ENCODE measurements at regions not wholly inside any gene's neighbourhood (a gene's known extent, or its start where the extent isn't known, plus 50 kb on each side); places are given as distances from the start of the nearest gene placed in this dataset.

DNA sequence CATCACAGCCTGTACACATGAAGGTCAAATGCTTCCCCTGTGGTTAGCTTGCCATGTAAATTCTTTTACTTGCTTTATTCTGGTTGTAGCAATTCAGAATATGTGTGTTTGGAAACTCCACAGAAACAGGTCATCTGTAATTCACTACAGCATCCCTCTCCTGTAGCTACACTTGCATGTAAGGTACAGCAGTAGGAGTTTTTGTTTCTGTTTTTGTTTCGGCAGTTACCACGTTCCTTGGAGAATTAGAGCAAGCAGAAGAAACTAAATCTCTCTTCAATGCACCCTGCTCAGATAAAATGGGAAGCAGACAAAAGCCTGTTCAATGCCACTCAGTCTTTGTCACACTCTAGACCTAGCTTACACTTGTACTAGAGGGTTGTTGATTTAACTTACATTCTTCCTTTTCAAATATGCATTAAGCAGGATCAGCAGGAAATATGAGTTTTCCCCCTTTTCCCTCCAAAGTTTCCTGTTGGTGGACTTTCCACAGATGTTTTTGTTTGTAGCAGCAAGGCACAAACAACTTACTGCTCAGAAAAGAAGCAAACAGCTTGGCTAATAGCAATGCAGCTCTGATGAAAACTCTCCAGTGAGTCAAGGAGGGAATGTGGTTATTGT, 80.9 kb downstream of the YIPF5 start:
- no peak overlapping the region for H3K27ac ChIP-seq
- DNase-seq (ENCODE audit: low spot score), result no peak
- TF ChIP-seq, protein P1, sequence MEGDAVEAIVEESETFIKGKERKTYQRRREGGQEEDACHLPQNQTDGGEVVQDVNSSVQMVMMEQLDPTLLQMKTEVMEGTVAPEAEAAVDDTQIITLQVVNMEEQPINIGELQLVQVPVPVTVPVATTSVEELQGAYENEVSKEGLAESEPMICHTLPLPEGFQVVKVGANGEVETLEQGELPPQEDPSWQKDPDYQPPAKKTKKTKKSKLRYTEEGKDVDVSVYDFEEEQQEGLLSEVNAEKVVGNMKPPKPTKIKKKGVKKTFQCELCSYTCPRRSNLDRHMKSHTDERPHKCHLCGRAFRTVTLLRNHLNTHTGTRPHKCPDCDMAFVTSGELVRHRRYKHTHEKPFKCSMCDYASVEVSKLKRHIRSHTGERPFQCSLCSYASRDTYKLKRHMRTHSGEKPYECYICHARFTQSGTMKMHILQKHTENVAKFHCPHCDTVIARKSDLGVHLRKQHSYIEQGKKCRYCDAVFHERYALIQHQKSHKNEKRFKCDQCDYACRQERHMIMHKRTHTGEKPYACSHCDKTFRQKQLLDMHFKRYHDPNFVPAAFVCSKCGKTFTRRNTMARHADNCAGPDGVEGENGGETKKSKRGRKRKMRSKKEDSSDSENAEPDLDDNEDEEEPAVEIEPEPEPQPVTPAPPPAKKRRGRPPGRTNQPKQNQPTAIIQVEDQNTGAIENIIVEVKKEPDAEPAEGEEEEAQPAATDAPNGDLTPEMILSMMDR (IDR thresholded peaks at IDR 0.05), result no peak

DNA sequence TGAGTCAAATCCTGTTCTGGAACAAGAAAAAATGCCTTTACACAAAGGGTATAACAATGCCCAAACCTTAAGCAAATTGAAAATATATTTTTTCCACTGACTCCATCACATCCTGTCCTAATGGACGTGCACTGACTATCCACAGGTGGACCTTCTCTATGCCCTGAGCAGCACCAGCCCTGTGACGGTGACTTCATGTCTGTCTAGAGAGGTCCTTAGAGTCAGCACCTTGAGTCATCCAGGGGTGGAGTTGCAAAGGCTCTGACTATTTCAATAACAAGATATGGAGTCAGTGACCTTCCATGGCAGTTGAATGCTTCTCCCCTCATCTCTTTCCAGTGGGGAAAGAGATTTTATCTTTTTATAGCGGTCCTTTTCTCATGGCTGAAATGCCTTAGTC, 78.0 kb downstream of the YIPF5 start:
- no peak overlapping the region for H3K27ac ChIP-seq
- DNase-seq (ENCODE audit: low spot score), result no peak
- H3K4me3 ChIP-seq, result no peak overlapping the region
- TF ChIP-seq, protein P1 (IDR thresholded peaks at IDR 0.05), result no peak

More for the DNA sequence above, 80.9 kb downstream of the YIPF5 start:
- H3K4me3 ChIP-seq, result no peak overlapping the region

DNA sequence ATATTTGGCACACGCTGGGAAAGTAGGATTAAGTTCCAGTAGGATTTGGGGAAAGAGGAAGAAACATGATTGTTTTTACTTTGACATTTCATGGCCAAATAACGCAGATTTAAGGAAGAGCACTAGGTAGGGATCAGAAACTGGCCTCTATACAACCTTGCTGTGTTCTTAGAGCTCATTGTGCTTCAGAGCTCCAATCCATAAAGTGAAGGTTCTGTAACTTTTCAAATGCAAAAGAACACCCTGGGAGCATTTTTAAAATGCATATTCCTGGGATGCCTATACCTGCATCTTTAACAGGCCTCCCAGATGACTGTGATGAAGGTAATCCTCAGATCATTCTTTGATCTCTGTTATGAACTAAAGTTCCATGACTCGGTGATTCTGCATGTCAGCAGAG, 77.1 kb downstream of the YIPF5 start:
- Histone ChIP-seq H3K27ac (no peak overlapping the region), H3K4me3 (no peak overlapping the region)
- TF ChIP-seq, protein P1 (IDR thresholded peaks at IDR 0.05), result no peak
- DNase-seq (ENCODE audit: low spot score), result no peak

DNA sequence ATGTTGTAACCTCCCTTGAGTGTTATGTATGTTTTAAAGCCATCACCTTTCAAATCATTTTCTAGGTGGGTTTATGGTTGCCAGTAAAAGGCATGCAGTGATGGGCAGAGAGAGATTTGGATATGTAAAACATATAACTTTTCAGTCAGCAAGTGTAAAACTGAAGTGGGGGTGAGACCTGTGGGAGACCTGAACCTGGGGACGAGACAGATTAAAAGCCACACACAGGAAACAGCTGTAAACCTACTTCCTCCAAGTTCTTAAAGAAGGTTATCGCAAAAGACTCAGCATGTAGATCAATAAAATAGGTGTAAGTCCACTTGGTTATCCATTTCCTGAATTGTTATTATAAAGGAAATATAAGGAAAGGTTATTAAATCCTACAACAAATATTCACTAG, 76.6 kb downstream of the YIPF5 start:
- no peak overlapping the region for H3K4me3 ChIP-seq
- TF ChIP-seq, protein P1 (IDR thresholded peaks at IDR 0.05), result no peak
- DNase-seq (ENCODE audit: low spot score), result no peak
- no peak overlapping the region for H3K27ac ChIP-seq

DNA sequence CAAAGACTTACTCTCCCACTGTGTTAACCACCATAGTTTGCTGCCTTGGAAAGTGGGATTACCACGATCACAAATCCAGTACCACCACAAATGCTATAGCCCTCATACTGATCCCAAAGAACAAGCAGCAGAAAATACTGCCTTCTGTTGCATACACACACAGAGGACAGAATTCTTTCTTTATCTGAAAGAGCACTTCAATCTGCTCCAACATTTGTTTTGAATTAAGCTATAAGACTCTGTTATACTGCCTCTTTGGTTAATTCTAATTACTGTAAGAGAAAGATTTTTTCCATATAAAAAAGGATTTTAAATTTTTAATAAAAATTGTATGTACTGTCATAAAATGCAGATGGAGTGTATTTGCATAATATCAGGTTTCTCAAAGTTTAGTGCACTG, 69.8 kb downstream of the YIPF5 start:
- TF ChIP-seq, protein P1 (IDR thresholded peaks at IDR 0.05), result no peak
- H3K4me3 ChIP-seq, result no peak overlapping the region
- no peak overlapping the region for H3K27ac ChIP-seq

DNA sequence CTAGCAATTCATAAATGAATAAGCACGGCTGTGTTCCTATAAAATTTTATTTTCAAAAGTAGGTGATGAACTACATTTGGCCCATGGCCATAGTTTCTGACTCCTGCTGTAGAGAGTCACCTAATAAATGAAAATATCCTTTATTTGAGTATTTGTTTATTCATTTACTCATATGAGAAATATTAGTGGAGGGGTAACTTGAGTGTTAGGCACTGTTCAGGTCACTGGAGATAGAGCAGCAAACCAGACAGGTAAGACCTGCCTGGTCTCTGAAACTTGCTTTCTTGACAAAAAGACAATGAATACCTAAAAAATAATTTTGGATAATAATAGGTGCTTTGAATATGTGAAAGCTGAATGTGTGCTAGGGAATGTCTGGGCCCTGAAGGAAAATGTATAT, 68.8 kb downstream of the YIPF5 start:
- TF ChIP-seq, protein P1 (IDR thresholded peaks at IDR 0.05), result no peak
- H3K27ac ChIP-seq, result no peak overlapping the region
- no peak overlapping the region for H3K4me3 ChIP-seq
- no peak for DNase-seq (ENCODE audit: low spot score)

More for the DNA sequence above, 69.8 kb downstream of the YIPF5 start:
- DNase-seq (ENCODE audit: low spot score), result no peak

DNA sequence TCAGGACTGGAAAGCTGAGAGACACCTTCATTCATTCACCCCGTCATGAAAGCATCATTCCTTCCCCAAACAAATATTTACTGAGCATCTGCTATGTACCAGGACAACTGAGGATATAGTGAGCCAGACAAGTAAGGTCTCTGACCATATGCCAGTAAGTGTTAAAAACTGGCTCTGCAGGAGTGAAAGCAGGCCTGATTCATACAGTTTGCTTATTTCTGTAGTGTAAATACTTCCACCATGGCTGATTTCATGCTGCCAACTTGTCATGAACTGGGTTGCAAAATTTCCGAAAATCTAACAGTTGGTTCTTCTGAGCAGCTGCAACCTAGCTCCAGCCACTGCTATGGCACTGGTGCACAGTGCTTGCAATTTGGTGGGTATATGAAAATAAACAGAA, 68.1 kb downstream of the YIPF5 start:
- TF ChIP-seq, protein P1 (IDR thresholded peaks at IDR 0.05), result no peak
- Histone ChIP-seq H3K27ac (no peak overlapping the region), H3K4me3 (no peak overlapping the region)
- DNase-seq (ENCODE audit: low spot score), result no peak
